Lung (tissue), 11 donors: ENCODE measurements at regions not wholly inside any gene's neighbourhood (a gene's known extent, or its start where the extent isn't known, plus 50 kb on each side); places are given as distances from the start of the nearest gene placed in this dataset.

Experiments used
- ATAC-seq: fragments of 200-7000 bp; cut with Tn5 transposase; one replicate; pipeline ENCODE4 v1.9.1; 2020; ENCODE audit warnings: moderate number of reproducible peaks; ENCODE audit not compliant: insufficient read depth, low FRiP score
- DNase-seq, 3 donors: peaks; one replicate each; pipeline ENCODE4 v3.0.0-alpha.2; 2013 to 2017
- H3K27ac ChIP-seq, 2 donors: one replicate each; pipeline ENCODE4 v1.5.1; 2013; ENCODE audit warnings: mild to moderate bottlenecking in 2 of 2, moderate library complexity in 2 of 2, control low read depth in 1 of 2, inconsistent platforms in 1 of 2, low read depth in 1 of 2, low read length in 1 of 2
- H3K27me3 ChIP-seq, 3 donors: one replicate each; pipeline ENCODE4 v1.5.1; 2013; ENCODE audit warnings: low read length in 2 of 3; ENCODE audit not compliant: control insufficient read depth in 3 of 3, insufficient read depth in 3 of 3
- H3K36me3 ChIP-seq, 4 donors: one replicate each; pipeline ENCODE4 v1.5.1; 2013; ENCODE audit warnings: low read length in 4 of 4, mild to moderate bottlenecking in 1 of 4, moderate library complexity in 1 of 4; ENCODE audit not compliant: control insufficient read depth in 4 of 4, insufficient read depth in 4 of 4
- H3K4me1 ChIP-seq, 5 donors: one replicate each; pipeline ENCODE4 v1.5.1; 2013; ENCODE audit warnings: low read length in 5 of 5, mild to moderate bottlenecking in 2 of 5, moderate library complexity in 1 of 5; ENCODE audit not compliant: control insufficient read depth in 5 of 5, insufficient read depth in 5 of 5
- H3K4me3 ChIP-seq: one replicate; pipeline ENCODE4 v1.5.1; 2013; ENCODE audit warnings: mild to moderate bottlenecking, control low read depth, moderate library complexity
- H3K9ac ChIP-seq, 2 donors: one replicate each; pipeline ENCODE4 v1.5.1; 2013; ENCODE audit warnings: low read length in 2 of 2, control low read depth in 1 of 2; ENCODE audit not compliant: insufficient read depth in 1 of 2
- H3K9me3 ChIP-seq, 4 donors: one replicate each; pipeline ENCODE4 v1.5.1; 2013; ENCODE audit warnings: low read length in 3 of 4, mild to moderate bottlenecking in 1 of 4, moderate library complexity in 1 of 4; ENCODE audit not compliant: control insufficient read depth in 4 of 4, insufficient read depth in 3 of 4
- CTCF ChIP-seq: IDR thresholded peaks from 2 replicates; pipeline ENCODE4 v1.5.1; 2012; ENCODE audit warnings: mild to moderate bottlenecking; ENCODE audit errors: control extremely low read depth, extremely low read depth
- WGBS, 2 donors: extraction: QIAGEN DNeasy Blood & Tissue Kit; methylation state at CpG; one replicate each; pipeline ENCODE4 v1.1.7; 2013; 5-methylcytosine and 5-hydroxymethylcytosine counted together
- donor health status: control.
- donor health status: control.
- donor health status: Bipolar disorder and iron deficiency.
- donor health status: healthy.
- donor health status: DM: yes; HTN: yes; CAD: no.

GRCh38 chr13:37456506-37456905 is 142.1 kb downstream of the POSTN start:
- WGBS, 2 donors = 77 to 88% methylated on average over 4 of the region's 4 CpGs
- no peak for DNase-seq
- no peaks in the 10 kb centered on the region for H3K9me3 ChIP-seq
- no peak overlapping the region for H3K9ac ChIP-seq
- no peak overlapping the region for H3K4me3 ChIP-seq
- TF ChIP-seq CTCF = no peak
- H3K27me3 ChIP-seq = no peaks in the 10 kb centered on the region
- no peak for ATAC-seq
- H3K27ac ChIP-seq = no peak overlapping the region
- no peaks in the 10 kb centered on the region for H3K36me3 ChIP-seq
- peaks cover 0 to 3% (median 0%) of the 10 kb centered on the region in 5 donors for H3K4me1 ChIP-seq

DNA sequence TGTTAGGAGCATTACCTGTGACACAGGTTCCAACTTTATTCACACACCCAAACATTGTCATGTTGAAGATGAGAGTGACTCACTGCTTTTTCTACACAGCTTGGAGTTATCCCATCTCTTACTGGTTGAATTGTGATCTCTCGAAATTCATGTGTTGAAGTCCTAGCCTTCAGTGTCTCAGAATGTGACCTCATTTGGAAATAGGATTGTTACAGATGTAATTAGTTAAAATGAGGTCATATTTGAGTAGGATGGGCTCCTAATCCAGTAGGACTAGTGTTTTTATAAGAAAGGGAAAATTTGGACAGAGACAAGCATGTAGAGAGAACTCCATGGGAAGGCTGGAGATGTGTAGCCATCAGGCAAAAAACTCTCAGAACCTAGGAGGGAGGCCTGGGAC is 142.5 kb downstream of the POSTN start:
- H3K27me3 ChIP-seq = no peaks in the 10 kb centered on the region
- WGBS, 2 donors = 79 to 80% methylated on average over 1 of the region's 1 CpG
- ATAC-seq = no peak

DNA sequence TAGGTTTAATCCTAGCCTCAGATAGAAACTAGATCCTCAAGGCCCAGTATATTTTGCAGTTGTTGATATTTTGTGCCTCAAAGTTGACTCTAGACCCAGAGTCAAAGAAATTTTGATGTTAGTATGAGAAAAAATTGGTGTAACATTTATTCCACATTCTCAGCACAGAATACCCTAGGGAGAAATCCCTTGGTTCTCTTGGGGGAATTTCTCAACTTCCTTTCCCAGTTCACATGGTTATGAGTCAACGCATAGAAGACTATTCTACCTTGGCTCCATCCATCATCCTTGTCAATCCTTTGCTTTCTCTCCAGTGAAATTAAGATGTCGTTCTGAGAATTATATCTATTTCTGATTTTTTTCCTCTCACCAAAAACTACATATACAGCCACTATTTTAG is 145.3 kb downstream of the POSTN start:
- no peak overlapping the region for H3K27ac ChIP-seq
- no peaks in the 10 kb centered on the region for H3K27me3 ChIP-seq
- ATAC-seq = no peak
- H3K36me3 ChIP-seq = no peaks in the 10 kb centered on the region
- H3K4me1 ChIP-seq = peaks cover 0 to 3% (median 0%) of the 10 kb centered on the region in 5 donors
- H3K4me3 ChIP-seq = no peak overlapping the region
- DNase-seq = no peak
- H3K9me3 ChIP-seq = no peaks in the 10 kb centered on the region
- no peak for TF ChIP-seq CTCF
- 80 to 91% methylated on average over 2 of the region's 2 CpGs for WGBS, 2 donors
- H3K9ac ChIP-seq = no peak overlapping the region

More for the DNA sequence above, 142.5 kb downstream of the POSTN start:
- no peak for TF ChIP-seq CTCF
- Histone ChIP-seq H3K4me3 (no peak overlapping the region), H3K27ac (no peak overlapping the region), H3K9ac (no peak overlapping the region), H3K36me3 (no peaks in the 10 kb centered on the region), H3K9me3 (no peaks in the 10 kb centered on the region), H3K4me1 (peaks cover 0 to 3% (median 0%) of the 10 kb centered on the region in 5 donors)
- no peak for DNase-seq

DNA sequence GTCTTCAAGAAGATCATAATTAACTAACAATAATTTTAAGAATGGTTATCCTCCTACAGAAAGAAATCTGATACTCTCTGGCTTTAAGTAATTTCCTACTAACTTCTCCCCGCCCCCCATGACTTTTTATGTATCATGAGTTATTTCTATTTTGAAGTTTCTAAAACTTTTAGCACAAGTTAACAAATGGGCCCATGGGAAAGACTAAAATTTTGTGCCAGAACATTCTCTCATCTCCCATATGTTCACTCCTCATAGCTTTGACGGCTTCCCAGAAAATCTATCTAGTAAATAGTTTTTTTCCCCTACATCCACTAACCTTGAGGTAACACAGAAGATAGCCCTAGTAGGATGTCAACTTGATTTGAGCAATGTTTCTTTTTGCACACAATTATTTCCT is 148.3 kb downstream of the POSTN start:
- DNase-seq (no peak), ATAC-seq (no peak)
- Histone ChIP-seq H3K9ac (no peak overlapping the region), H3K4me1 (peaks cover 0 to 3% (median 0%) of the 10 kb centered on the region in 5 donors), H3K9me3 (no peaks in the 10 kb centered on the region), H3K4me3 (no peak overlapping the region), H3K36me3 (no peaks in the 10 kb centered on the region), H3K27me3 (no peaks in the 10 kb centered on the region), H3K27ac (no peak overlapping the region)
- no peak for TF ChIP-seq CTCF
- 96% methylated on average over 2 of the region's 2 CpGs for WGBS, 2 donors
